ENCODE measurements at regions not wholly inside any gene's neighbourhood (a gene's known extent, or its start where the extent isn't known, plus 50 kb on each side); places are given as distances from the start of the nearest gene placed in this dataset.

GRCh38 chr3:70899816-70900215 is 587.4 kb upstream of the MDFIC2 start:
- no peak for DNase-seq

GRCh38 chr3:70890020-70890394 is 577.6 kb upstream of the MDFIC2 start:
- no peak for DNase-seq

GRCh38 chr3:70889162-70890019 is 577.0 kb upstream of the MDFIC2 start:
- DNase-seq, result no peak

DNA sequence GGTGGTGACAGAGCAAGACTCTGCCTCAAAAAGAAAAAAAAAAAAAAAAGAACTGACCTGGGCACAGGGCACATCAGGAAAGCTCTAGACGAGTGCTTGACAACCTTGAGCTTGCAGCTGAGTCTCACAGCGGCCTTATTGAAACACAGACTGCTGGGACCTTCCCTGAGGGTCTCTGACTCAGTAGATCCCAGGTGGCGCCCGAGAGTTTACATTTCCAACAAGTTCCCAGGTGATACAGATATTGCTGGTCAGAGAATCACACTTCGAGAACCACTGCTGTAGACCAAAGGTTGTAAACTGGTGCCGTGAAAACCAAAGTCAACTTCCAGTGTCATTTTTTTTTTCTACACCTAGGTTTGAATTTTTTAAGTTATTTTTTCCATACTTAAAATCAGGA is 573.2 kb upstream of the MDFIC2 start:
- DNase-seq, result no peak

DNA sequence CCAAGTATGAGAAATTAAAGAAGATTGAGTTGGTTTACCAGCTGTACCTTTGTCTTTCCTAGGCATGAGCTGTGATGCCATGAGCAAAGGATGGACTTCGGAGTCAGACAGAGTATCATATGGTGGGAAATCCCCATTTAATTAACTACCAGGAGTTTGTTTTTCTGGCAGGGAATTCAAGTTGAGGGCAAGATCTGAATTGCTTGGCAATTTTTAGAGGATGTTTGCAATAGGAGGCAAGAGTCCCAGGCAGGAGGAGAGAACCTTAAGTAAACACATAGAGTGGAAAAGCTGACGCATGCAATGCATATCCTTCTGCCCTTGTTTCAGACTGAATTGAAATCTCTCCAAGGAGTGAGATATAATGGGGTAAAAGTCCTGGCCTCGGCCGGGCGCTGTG is 569.7 kb upstream of the MDFIC2 start:
- no peak for DNase-seq

GRCh38 chr3:70880421-70880820 is 568.0 kb upstream of the MDFIC2 start:
- DNase-seq, result no peak

GRCh38 chr3:70876154-70876553 is 563.7 kb upstream of the MDFIC2 start:
- DNase-seq, result no peak

DNA sequence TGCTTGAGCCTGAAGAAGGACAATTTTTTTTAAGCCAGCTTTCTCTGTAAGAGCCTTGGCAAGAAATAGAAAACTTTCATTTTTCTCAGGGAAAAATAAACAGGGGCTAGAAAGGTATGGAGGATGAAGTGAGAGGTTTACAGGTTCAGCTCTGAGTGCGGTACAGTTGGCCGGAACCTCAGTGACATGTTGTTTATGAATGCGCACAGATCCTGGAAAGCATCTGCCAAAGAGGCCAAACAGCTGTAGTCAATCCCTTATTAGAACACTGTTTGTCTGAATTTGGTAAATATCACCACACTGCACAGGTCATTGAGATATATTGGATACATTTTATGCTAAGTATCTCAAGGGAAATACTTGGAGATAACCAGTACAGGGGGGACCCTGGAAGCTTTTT is 561.8 kb upstream of the MDFIC2 start:
- DNase-seq, result no peak

DNA sequence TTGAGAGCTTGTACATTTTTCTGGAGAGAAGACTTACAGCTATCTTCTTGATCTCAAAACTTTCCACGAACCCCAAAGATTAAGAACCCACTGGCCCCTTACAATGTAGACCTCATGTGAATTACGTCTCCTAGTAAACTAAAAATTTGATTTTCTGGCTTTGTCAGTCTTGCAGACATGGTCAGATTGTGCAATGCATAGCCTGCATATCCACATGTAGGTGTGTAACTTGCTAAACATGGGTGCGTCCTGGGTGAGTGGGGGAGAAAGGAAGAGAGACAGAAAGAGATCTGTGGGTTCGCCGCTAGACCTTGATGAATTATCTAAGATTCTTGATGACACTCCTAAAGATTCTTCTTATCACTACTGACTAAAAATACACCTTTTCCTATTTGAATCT is 561.2 kb upstream of the MDFIC2 start:
- no peak for DNase-seq

- no peak for DNase-seq
Observed at GRCh38 chr3:70871909-70872656, 559.6 kb upstream of the MDFIC2 start.

DNA sequence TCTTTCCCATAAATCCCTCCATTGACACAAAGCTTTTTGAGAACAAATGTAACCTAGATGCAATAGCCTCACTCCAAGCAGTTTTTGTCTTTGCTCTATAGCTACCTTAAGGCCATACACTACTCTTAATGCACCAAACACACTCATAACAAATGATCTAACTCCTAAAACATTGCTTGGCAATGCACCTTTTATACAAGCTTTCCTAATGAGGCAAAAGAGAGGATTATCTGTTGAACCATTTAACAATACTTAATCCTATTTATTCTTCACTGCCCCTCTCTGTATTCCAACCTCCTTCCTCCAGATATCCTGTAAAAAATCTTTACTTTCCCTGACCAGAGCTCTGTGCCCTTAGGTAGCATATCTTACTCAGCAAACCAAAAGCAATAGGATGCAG is 558.1 kb upstream of the MDFIC2 start:
- DNase-seq, result no peak

DNA sequence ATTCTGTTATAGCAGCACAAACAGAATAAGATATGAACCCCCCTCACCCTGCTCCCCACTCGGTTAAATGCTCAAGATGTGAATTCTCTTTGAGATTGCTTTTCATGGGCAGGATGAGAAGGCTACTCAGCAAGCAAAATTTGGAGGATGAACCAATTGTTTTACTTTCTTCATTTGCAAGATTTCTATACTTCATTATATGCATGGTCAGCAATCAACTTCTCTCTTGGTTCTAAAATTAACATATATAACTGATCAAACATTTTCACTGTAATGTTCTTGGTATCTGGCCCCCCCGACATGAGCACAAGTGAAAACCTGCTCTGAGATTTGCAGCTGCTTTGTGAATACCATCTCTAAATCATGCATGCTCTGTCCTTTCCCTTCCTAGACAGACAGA is 556.1 kb upstream of the MDFIC2 start:
- no peak for DNase-seq

DNA sequence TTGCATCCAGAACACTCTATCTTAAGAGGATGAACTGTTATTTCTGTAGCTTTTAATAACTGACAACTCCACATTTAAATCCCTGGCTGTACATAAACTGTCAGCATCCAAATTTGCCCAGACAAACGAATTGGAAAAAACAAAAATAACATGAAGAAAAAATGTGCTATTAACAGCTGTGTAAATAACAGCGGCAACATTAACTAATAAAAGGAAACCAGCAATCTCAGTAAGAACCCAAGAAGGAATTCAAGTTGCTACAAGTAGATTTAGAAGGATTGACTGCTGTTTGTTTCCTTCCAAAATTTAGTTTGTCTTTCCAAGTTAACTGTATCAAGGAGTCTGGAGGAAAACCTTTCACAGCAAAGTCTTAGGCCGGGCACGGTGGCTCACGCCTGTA is 550.6 kb upstream of the MDFIC2 start:
- no peak for DNase-seq

DNA sequence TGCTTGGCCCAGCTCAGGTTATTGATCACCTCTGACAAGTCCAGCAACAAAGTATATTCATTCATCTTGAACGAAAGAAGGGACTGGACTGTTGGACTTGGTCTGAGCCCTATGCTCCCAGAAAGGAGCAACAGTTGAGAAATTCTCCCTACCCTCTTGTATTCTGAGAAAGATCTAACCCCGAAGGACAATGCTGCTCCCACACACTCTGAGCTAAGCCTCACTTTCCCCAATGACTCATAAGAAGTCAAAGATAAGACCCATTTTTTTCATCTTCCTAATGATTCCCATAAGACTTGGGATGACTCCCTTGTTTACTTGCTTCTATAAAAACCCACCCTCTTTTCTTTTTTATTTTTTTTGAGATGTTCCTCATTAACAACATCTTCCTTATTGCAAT is 549.4 kb upstream of the MDFIC2 start:
- no peak for DNase-seq

GRCh38 chr3:70861234-70861633 is 548.8 kb upstream of the MDFIC2 start:
- no peak for DNase-seq

DNA sequence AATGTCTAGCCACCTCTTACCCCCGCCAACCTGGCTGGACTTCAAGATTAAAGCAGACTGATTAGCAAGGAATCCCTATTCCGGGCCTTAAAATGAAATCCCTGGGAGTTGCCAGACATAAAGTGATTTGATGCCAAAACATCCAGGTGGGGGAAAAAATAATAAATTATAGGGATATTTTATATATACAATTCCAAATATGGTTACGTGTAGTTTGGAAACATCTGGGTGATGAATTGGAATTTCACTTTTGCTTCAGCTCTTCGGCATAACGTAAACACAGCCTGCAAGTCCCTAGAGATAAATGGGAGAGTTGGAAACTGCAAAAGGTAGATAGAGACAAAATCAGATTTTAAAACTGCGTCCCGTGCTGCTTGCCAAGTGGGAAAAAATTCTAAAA is 545.5 kb upstream of the MDFIC2 start:
- no peak for DNase-seq

GRCh38 chr3:70856414-70857162 is 544.1 kb upstream of the MDFIC2 start:
- no peak for DNase-seq

DNA sequence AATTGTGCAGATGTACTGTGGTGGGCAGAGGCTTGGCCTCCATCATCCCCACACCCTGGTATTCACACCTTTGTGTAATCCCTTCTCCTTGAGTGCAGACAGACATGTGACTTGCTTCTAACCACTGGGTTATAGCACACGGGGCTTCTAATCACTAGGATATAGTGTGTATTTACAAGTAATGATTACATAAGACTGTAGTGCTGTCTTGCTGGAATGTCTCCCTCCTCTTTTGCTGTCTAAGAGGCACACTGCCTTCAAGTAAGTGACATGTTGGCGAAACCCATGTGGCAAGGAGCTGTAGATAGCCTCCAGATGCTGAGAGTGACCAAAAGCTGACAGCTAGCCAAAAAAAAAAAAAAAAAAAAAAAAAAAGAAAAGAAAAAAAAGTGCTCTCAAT is 542.7 kb upstream of the MDFIC2 start:
- no peak for DNase-seq

- no peak for DNase-seq
Observed at GRCh38 chr3:70854108-70854507, 541.7 kb upstream of the MDFIC2 start.

DNA sequence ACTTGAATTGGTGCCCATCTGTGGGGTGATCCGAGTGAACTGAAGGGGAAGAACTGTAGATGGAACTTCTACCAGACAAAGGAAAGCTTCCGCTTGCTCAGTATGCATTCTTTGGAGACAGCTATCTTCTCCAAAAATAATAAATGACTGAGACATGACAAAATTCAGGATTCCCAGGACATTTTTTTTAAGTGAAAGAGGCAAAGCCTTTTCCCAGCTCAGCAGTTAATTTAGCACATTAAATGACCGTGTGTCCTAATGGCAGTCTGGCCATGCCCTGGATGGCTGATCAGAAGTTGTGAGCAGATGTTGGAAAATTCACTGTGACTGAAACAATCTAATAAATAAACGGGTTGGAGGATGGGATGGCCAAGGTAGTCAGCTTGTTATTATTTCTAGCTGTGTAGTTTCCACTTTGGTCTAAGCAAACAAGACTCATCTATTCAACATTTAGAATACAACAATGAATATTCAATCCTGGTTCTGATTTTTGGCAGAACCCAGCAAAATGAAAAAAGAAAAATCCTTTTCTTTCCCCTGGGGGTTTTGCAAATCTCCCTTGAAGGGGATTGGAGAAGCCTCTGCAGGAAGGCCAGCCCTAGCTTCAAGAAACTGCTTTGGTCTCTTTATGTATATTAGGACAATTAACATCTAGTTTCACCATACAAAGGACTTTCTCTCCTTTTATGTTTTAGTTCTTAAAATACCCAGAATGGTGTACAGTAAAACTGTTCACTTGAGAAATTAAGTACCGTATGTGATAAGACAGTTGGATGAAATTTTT is 540.9 kb upstream of the MDFIC2 start:
- DNase-seq, result no peak

DNA sequence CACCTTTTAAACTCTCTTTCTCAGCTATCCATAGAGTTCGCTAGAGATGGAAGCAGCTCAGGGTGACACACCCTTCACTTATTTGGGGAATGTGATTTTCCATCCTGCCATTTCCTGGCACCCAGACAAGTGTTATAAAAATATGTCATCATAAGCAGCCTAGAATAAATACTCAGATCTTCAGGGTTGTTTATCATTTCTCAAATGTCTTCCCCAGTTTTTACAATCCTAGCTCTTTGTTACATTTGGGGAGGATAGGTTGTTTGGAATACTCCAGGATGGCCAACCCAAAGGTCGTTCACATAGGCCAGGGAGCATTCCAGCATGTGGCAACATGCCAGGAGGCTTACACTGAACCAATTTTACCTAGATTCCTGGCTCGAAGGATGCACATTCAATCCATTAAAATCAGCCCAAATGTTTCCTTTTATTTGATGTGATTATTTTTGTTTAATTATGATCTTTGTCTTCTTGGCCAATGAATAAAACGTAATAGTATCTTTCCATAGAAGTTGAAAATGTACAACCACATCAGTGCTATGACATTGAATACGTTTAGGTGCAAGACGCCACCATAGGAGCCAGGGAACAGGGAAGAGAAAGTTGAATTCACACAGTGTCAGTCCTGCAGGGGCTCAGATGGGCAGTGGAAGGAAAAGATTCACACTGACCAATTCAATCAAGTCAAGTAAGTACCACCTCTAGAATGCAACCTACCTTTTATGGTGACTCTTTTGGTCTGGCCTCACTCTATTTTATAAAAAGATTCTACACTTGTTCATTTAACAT is 537.7 kb upstream of the MDFIC2 start:
- DNase-seq, result no peak
